Suprapubic skin (tissue), 4 donors: ENCODE measurements at regions not wholly inside any gene's neighbourhood (a gene's known extent, or its start where the extent isn't known, plus 50 kb on each side); places are given as distances from the start of the nearest gene placed in this dataset.

Experiments
- DNase-seq, 2 donors: peaks; one replicate each; pipeline ENCODE4 v3.0.0-alpha.2; 2019; ENCODE audit warnings: low spot score in 2 of 2
- H3K27ac ChIP-seq: fragments of 200-600 bp; sonication (generic); one replicate; pipeline ENCODE4 v1.5.1; 2019
- H3K27me3 ChIP-seq: fragments of 200-600 bp; sonication (generic); one replicate; pipeline ENCODE4 v1.5.1; 2019
- H3K36me3 ChIP-seq: fragments of 200-600 bp; sonication (generic); one replicate; pipeline ENCODE4 v1.5.1; 2019
- H3K4me1 ChIP-seq: fragments of 200-600 bp; sonication (generic); one replicate; pipeline ENCODE4 v1.5.1; 2019
- H3K4me3 ChIP-seq: fragments of 200-600 bp; sonication (generic); one replicate; pipeline ENCODE4 v1.5.1; 2019; ENCODE audit warnings: mild to moderate bottlenecking
- H3K9me3 ChIP-seq: fragments of 200-600 bp; sonication (generic); one replicate; pipeline ENCODE4 v1.5.1; 2019
- CTCF ChIP-seq, 2 donors: fragments of 200-600 bp in 1 of 2; fragments of 450-650 bp in 1 of 2; sonication (generic) in 1 of 2; IDR thresholded peaks; one replicate each; pipeline ENCODE4 v1.5.1; 2016 to 2019; ENCODE audit warnings: antibody characterized with exemption in 2 of 2, mild to moderate bottlenecking in 1 of 2, moderate library complexity in 1 of 2
- EP300 ChIP-seq: sonication (generic); formaldehyde crosslinking; IDR thresholded peaks from one replicate; pipeline ENCODE4 v1.6.1; 2017; ENCODE audit warnings: antibody characterized with exemption
- POLR2A ChIP-seq, 2 donors: fragments of 450-650 bp; IDR thresholded peaks; one replicate each; pipeline ENCODE4 v1.6.1; 2017; ENCODE audit warnings: antibody characterized with exemption in 2 of 2, mild to moderate bottlenecking in 2 of 2, moderate library complexity in 2 of 2
- POLR2AphosphoS5 ChIP-seq, 3 donors: sonication (generic); formaldehyde crosslinking; IDR thresholded peaks; one replicate each; pipeline ENCODE4 v1.6.1; 2017; ENCODE audit warnings: antibody characterized with exemption in 3 of 3
- whole genome bisulfite sequencing: methylation state at CpG from one replicate; pipeline ENCODE4 v1.1.5; 2018; 5-methylcytosine and 5-hydroxymethylcytosine counted together

GRCh38 chr10:128365156-128365725 is 239.0 kb upstream of the MKI67 start:
- WGBS: 43% methylated on average over 17 of the region's 17 CpGs
- H3K27ac ChIP-seq: no peak overlapping the region
- DNase-seq: no peak
- H3K36me3 ChIP-seq: no peaks in the 10 kb centered on the region
- H3K4me1 ChIP-seq: no peaks in the 10 kb centered on the region
- TF ChIP-seq CTCF (IDR thresholded peaks at IDR 0.05) (no peak), POLR2AphosphoS5 (IDR thresholded peaks at IDR 0.05) (no peak), EP300 (no peak), POLR2A (IDR thresholded peaks at IDR 0.05) (no peak)
- H3K9me3 ChIP-seq: no peaks in the 10 kb centered on the region
- H3K4me3 ChIP-seq: no peak overlapping the region
- H3K27me3 ChIP-seq: peaks cover 12% of the 10 kb centered on the region

- H3K9me3 ChIP-seq: no peaks in the 10 kb centered on the region
- no peaks in the 10 kb centered on the region for H3K36me3 ChIP-seq
- WGBS: 61% methylated on average over 3 of the region's 3 CpGs
- DNase-seq: no peak
- no peaks in the 10 kb centered on the region for H3K4me1 ChIP-seq
- H3K27ac ChIP-seq: no peak overlapping the region
- TF ChIP-seq CTCF (IDR thresholded peaks at IDR 0.05): no peak
- TF ChIP-seq POLR2A (IDR thresholded peaks at IDR 0.05): no peak
- TF ChIP-seq EP300: no peak
- TF ChIP-seq POLR2AphosphoS5 (IDR thresholded peaks at IDR 0.05): no peak
- H3K27me3 ChIP-seq: peaks cover 12% of the 10 kb centered on the region
- H3K4me3 ChIP-seq: no peak overlapping the region
Measured at GRCh38 chr10:128367807-128368206, 241.6 kb upstream of the MKI67 start.

DNA sequence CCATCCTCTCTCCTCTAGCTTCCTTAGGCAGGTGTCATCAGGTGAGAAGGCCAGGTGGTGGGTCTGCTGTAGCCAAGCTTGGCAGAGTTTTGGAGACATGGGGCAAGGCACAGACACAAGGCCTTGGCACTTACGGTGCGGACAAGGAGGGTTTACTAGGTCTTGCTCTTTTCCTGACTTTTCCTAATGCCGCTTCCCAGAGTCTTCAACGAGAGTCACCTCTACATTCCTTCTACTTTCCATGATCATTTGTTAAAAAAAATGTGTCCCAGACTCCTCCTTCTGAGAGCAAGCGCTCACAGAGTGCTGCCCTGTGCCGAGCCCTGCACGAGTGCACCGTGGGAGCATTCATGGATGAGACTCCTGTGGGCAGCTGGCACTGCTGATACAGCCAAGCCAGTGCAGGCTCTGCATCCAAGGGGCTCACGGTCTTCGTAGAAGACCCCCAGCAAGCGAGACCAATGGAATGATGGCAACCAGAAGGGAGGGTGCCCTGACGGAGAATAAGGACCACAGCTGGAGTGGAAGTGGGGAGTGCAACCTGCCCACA is 243.0 kb upstream of the MKI67 start:
- 92% methylated on average over 12 of the region's 12 CpGs for WGBS
- Histone ChIP-seq H3K9me3 (no peaks in the 10 kb centered on the region), H3K36me3 (no peaks in the 10 kb centered on the region), H3K4me1 (no peaks in the 10 kb centered on the region), H3K27ac (no peak overlapping the region), H3K27me3 (peaks cover 19% of the 10 kb centered on the region), H3K4me3 (no peak overlapping the region)
- TF ChIP-seq POLR2A (IDR thresholded peaks at IDR 0.05) (no peak), EP300 (no peak), CTCF (IDR thresholded peaks at IDR 0.05) (no peak), POLR2AphosphoS5 (IDR thresholded peaks at IDR 0.05) (no peak)
- DNase-seq: no peak

- no peaks in the 10 kb centered on the region for H3K9me3 ChIP-seq
- WGBS: 91% methylated on average over 8 of the region's 9 CpGs
- H3K4me1 ChIP-seq: no peaks in the 10 kb centered on the region
- peaks cover 9% of the 10 kb centered on the region for H3K27me3 ChIP-seq
- no peak overlapping the region for H3K27ac ChIP-seq
- TF ChIP-seq CTCF (IDR thresholded peaks at IDR 0.05) (no peak), EP300 (no peak), POLR2A (IDR thresholded peaks at IDR 0.05) (no peak), POLR2AphosphoS5 (IDR thresholded peaks at IDR 0.05) (no peak)
- no peaks in the 10 kb centered on the region for H3K36me3 ChIP-seq
- no peak for DNase-seq
- no peak overlapping the region for H3K4me3 ChIP-seq
Measured at GRCh38 chr10:128373071-128373749, 247.0 kb upstream of the MKI67 start.

DNA sequence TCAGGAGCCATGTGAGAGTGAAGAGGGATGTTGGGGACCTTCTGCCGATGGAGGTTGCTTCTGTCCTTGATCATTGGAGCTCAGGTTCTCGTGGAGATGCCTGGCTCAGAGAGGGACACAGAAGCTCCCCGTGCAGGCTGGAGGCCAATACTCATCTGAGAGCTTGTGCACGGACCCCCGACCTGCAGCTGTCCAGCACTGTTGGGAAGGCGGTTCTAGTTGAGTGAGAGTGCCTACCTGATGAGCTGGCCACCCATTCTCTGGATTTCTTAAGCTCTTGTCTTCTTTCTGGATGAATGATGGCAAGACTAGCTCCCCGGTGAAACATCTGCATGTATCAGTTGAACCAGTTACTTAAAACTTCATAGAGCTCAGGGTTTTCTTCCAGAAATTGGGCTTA is 247.6 kb upstream of the MKI67 start:
- H3K27ac ChIP-seq: no peak overlapping the region
- DNase-seq: no peak
- H3K36me3 ChIP-seq: no peaks in the 10 kb centered on the region
- no peak overlapping the region for H3K4me3 ChIP-seq
- TF ChIP-seq CTCF (IDR thresholded peaks at IDR 0.05): no peak
- no peak for TF ChIP-seq POLR2AphosphoS5 (IDR thresholded peaks at IDR 0.05)
- TF ChIP-seq EP300: no peak
- TF ChIP-seq POLR2A (IDR thresholded peaks at IDR 0.05): no peak
- H3K9me3 ChIP-seq: no peaks in the 10 kb centered on the region
- 92% methylated on average over 7 of the region's 7 CpGs for WGBS
- H3K4me1 ChIP-seq: no peaks in the 10 kb centered on the region
- peaks cover 9% of the 10 kb centered on the region for H3K27me3 ChIP-seq
